ENCODE measurements at regions not wholly inside any gene's neighbourhood (a gene's known extent, or its start where the extent isn't known, plus 50 kb on each side); places are given as distances from the start of the nearest gene placed in this dataset.
"Not testable (repeated sequence)": the region's sequence is repeated elsewhere in the genome, so short reads cannot be mapped to it uniquely, and the experiment has no call there.

DNA sequence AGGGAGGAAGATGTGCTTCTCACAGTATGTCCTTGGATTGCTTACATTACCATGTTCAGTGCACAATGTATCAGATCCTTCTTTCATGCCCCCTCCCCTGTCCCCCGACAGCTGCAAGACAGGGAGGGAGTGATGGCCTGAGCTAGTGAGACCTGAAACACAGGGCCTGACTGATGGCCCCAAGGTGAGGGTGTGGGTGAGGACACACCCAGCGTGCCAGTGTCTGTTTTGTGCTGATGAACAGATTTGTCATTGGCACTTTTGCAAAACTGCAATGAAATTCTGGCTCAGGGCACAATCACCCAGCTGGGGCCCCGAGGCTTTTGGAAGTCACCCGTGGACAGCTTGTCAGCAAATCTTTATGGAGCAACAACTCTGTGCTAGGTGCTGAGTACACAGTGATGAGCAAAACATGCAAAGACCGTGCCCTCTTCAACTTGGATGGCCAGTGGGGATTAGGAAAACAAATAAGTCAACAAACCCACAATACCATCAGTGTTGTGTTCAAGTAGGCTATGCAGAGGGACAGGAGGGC is 59.4 kb upstream of the EMX2 start:
- Histone ChIP-seq H3F3A (ENCODE audit: low read depth) (no peaks in the 10 kb centered on the region), H3K9me3 (ENCODE audit: insufficient read depth, low read depth, low read length) (no peaks in the 10 kb centered on the region), H4K20me1 (ENCODE audit: insufficient read depth, low read length, poor library complexity, severe bottlenecking) (no peaks in the 10 kb centered on the region), H3K79me2 (ENCODE audit: insufficient read depth, low read length) (no peaks in the 10 kb centered on the region), H3K4me3 (ENCODE audit: low read length, poor library complexity, severe bottlenecking) (no peak overlapping the region), H3K4me1 (ENCODE audit: insufficient read depth, low read length, poor library complexity, severe bottlenecking) (peaks cover under 1% of the 10 kb centered on the region), H3K9me2 (replicated peaks; ENCODE audit: low read depth, low read length) (no peaks in the 10 kb centered on the region), H2AFZ (ENCODE audit: low read length) (no peak overlapping the region), H3K36me3 (ENCODE audit: insufficient read depth, low read length) (no peaks in the 10 kb centered on the region), H3K4me2 (ENCODE audit: low read depth, low read length, poor library complexity, severe bottlenecking) (no peak overlapping the region), H3K27me3 (ENCODE audit: insufficient read depth, low read length, poor library complexity, severe bottlenecking) (no peaks in the 10 kb centered on the region), H3K9ac (ENCODE audit: low read depth, low read length, poor library complexity, severe bottlenecking) (no peak overlapping the region)
- TF ChIP-seq EZH2phosphoT487 (IDR thresholded peaks at IDR 0.05; ENCODE audit: borderline replicate concordance) = no peak
- TF ChIP-seq, protein P1, sequence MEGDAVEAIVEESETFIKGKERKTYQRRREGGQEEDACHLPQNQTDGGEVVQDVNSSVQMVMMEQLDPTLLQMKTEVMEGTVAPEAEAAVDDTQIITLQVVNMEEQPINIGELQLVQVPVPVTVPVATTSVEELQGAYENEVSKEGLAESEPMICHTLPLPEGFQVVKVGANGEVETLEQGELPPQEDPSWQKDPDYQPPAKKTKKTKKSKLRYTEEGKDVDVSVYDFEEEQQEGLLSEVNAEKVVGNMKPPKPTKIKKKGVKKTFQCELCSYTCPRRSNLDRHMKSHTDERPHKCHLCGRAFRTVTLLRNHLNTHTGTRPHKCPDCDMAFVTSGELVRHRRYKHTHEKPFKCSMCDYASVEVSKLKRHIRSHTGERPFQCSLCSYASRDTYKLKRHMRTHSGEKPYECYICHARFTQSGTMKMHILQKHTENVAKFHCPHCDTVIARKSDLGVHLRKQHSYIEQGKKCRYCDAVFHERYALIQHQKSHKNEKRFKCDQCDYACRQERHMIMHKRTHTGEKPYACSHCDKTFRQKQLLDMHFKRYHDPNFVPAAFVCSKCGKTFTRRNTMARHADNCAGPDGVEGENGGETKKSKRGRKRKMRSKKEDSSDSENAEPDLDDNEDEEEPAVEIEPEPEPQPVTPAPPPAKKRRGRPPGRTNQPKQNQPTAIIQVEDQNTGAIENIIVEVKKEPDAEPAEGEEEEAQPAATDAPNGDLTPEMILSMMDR (conservative IDR thresholded peaks at IDR 0.05; ENCODE audit: low read length) = no peak

DNA sequence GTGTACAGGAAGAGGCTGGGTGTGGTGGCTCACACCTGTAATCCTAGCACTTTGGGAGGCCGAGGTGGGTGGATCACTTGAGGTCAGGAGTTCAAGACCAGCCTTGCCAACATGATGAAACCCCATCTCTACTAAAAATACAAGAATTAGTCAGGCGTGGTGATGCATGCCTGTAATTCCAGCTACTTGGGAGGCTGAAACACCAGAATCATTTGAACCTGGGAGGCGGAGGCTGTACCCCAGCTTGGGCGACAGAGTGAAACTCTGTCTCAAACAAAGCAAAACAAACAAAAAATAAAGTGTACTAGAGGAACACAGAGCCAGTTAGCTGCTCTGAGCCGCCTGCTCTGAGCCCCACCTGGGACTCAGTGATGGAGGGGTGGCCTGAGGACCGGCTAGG is 61.5 kb upstream of the EMX2 start:
- H3K36me3 ChIP-seq (ENCODE audit: insufficient read depth, low read length); H3K27me3 ChIP-seq (ENCODE audit: insufficient read depth, low read length, poor library complexity, severe bottlenecking); H3K9me2 ChIP-seq (replicated peaks; ENCODE audit: low read depth, low read length); H3F3A ChIP-seq (ENCODE audit: low read depth); H3K4me2 ChIP-seq (ENCODE audit: low read depth, low read length, poor library complexity, severe bottlenecking); H2AFZ ChIP-seq (ENCODE audit: low read length); H4K20me1 ChIP-seq (ENCODE audit: insufficient read depth, low read length, poor library complexity, severe bottlenecking); H3K9me3 ChIP-seq (ENCODE audit: insufficient read depth, low read depth, low read length); H3K4me3 ChIP-seq (ENCODE audit: low read length, poor library complexity, severe bottlenecking); H3K79me2 ChIP-seq (ENCODE audit: insufficient read depth, low read length); H3K9ac ChIP-seq (ENCODE audit: low read depth, low read length, poor library complexity, severe bottlenecking): not testable (repeated sequence)
- H3K4me1 ChIP-seq (ENCODE audit: insufficient read depth, low read length, poor library complexity, severe bottlenecking) = peaks cover 19% of the 10 kb centered on the region

- no peak overlapping the region for H3K4me2 ChIP-seq (ENCODE audit: low read depth, low read length, poor library complexity, severe bottlenecking)
- H3F3A ChIP-seq (ENCODE audit: low read depth) = no peaks in the 10 kb centered on the region
Observed at GRCh38 chr10:117480097-117480496, 62.4 kb upstream of the EMX2 start.

More at GRCh38 chr10:117480097-117480496, 62.4 kb upstream of the EMX2 start:
- Histone ChIP-seq H3K27me3 (ENCODE audit: insufficient read depth, low read length, poor library complexity, severe bottlenecking) (no peaks in the 10 kb centered on the region), H3K9me3 (ENCODE audit: insufficient read depth, low read depth, low read length) (no peaks in the 10 kb centered on the region), H2AFZ (ENCODE audit: low read length) (no peak overlapping the region), H3K4me1 (ENCODE audit: insufficient read depth, low read length, poor library complexity, severe bottlenecking) (peaks cover 19% of the 10 kb centered on the region), H3K9me2 (replicated peaks; ENCODE audit: low read depth, low read length) (no peaks in the 10 kb centered on the region), H4K20me1 (ENCODE audit: insufficient read depth, low read length, poor library complexity, severe bottlenecking) (no peaks in the 10 kb centered on the region), H3K9ac (ENCODE audit: low read depth, low read length, poor library complexity, severe bottlenecking) (no peak overlapping the region), H3K36me3 (ENCODE audit: insufficient read depth, low read length) (no peaks in the 10 kb centered on the region), H3K79me2 (ENCODE audit: insufficient read depth, low read length) (no peaks in the 10 kb centered on the region), H3K4me3 (ENCODE audit: low read length, poor library complexity, severe bottlenecking) (no peak overlapping the region)
- no peak for TF ChIP-seq EZH2phosphoT487 (IDR thresholded peaks at IDR 0.05; ENCODE audit: borderline replicate concordance)
- TF ChIP-seq, protein P1 (conservative IDR thresholded peaks at IDR 0.05; ENCODE audit: low read length) = no peak

Measured in Loucy (cell line).